Left lung (tissue), 4 donors: ENCODE measurements at regions not wholly inside any gene's neighbourhood (a gene's known extent, or its start where the extent isn't known, plus 50 kb on each side); places are given as distances from the start of the nearest gene placed in this dataset.

Experiments used
- ATAC-seq: fragments of 200-7000 bp; cut with Tn5 transposase; one replicate; pipeline ENCODE4 v1.9.1; 2020; ENCODE audit warnings: moderate library complexity
- DNase-seq, 4 donors: peaks; one replicate each; pipeline ENCODE4 v3.0.0-alpha.2; 2013 to 2020
- H3K27ac ChIP-seq, 2 donors: fragments of 200-600 bp; sonication (generic) in 1 of 2; one replicate each; pipeline versions ENCODE4 v1.5.0 to v1.8.0; 2020 to 2021
- H3K27me3 ChIP-seq, 2 donors: fragments of 200-600 bp; sonication (generic) in 1 of 2; one replicate each; pipeline versions ENCODE4 v1.5.0 to v1.8.0; 2020 to 2021
- H3K36me3 ChIP-seq, 2 donors: fragments of 200-600 bp; sonication (generic) in 1 of 2; one replicate each; pipeline versions ENCODE4 v1.5.0 to v1.8.0; 2020 to 2021
- H3K4me1 ChIP-seq, 2 donors: fragments of 200-600 bp; one replicate each; pipeline ENCODE4 v1.8.0; 2021
- H3K4me3 ChIP-seq, 2 donors: fragments of 200-600 bp; sonication (generic) in 1 of 2; one replicate each; pipeline versions ENCODE4 v1.5.0 to v1.8.0; 2020 to 2021; ENCODE audit warnings: mild to moderate bottlenecking in 1 of 2
- H3K9me3 ChIP-seq, 2 donors: fragments of 200-600 bp; sonication (generic) in 1 of 2; one replicate each; pipeline versions ENCODE4 v1.5.0 to v1.8.0; 2020 to 2021
- intact Hi-C, 2 donors: fragments of 100-400 bp; cut with DNase I; formaldehyde crosslinking; loops; one replicate each; pipeline versions ENCODE4 v1.11.2 to v1.14.2; 2022
- TF ChIP-seq, protein P1 (sequence below), 2 donors: fragments of 200-600 bp; sonication (generic) in 1 of 2; IDR thresholded peaks; one replicate each; pipeline versions ENCODE4 v1.5.0 to v1.8.0; 2021; ENCODE audit warnings: antibody characterized with exemption in 2 of 2
- donor health status: DM: no; HTN: yes; CAD: no.
- donor health status: DM: no; HTN: no; CAD: no.

DNA sequence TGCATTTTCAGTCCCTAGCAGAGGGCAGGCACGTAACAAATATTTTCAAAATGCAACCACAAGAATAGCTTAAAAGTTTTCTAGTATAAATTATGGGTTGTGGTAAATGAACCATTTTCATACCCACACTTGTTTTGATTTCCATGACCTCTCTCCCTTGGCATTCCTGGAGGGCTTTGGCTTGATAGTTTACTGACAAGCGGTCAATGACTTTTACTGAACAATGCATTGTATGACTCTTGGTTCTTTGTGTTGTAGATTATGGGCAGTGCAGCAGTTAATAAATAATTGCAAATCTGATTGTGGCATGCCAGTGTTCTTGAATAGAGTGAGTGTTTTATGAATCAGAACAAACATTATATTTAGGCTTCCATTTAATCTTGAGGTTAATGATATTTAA is 285.2 kb upstream of the ARX start:
- no peak overlapping the region for H3K27ac ChIP-seq
- no peaks in the 10 kb centered on the region for H3K9me3 ChIP-seq
- H3K4me3 ChIP-seq, result no peak overlapping the region
- no peaks in the 10 kb centered on the region for H3K27me3 ChIP-seq
- DNase-seq, result no peak
- intact Hi-C loops, result no loop called here
- ATAC-seq, result no peak
- no peaks in the 10 kb centered on the region for H3K36me3 ChIP-seq
- no peaks in the 10 kb centered on the region for H3K4me1 ChIP-seq
- TF ChIP-seq, protein P1, sequence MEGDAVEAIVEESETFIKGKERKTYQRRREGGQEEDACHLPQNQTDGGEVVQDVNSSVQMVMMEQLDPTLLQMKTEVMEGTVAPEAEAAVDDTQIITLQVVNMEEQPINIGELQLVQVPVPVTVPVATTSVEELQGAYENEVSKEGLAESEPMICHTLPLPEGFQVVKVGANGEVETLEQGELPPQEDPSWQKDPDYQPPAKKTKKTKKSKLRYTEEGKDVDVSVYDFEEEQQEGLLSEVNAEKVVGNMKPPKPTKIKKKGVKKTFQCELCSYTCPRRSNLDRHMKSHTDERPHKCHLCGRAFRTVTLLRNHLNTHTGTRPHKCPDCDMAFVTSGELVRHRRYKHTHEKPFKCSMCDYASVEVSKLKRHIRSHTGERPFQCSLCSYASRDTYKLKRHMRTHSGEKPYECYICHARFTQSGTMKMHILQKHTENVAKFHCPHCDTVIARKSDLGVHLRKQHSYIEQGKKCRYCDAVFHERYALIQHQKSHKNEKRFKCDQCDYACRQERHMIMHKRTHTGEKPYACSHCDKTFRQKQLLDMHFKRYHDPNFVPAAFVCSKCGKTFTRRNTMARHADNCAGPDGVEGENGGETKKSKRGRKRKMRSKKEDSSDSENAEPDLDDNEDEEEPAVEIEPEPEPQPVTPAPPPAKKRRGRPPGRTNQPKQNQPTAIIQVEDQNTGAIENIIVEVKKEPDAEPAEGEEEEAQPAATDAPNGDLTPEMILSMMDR (IDR thresholded peaks at IDR 0.05), result no peak

DNA sequence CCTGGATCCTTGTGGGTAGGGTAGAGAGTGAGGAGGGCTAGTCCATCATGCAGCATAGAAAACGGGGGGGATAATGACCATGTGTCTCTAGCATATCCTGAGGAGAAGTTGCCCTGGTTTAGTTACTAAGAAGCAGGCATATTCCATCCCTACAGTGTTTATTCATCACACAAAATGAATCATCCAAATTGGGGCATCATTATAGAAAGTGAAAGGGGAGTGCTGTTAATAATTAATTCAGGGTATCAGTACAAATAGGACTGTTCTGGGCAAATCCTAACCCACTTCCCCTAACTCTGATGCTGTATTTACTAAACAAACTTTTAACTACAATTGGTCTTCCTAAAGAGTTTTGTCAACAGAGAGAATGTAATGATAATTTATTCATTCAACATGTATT is 281.1 kb upstream of the ARX start:
- Histone ChIP-seq H3K36me3 (no peaks in the 10 kb centered on the region), H3K27me3 (no peaks in the 10 kb centered on the region), H3K4me3 (no peak overlapping the region), H3K9me3 (no peaks in the 10 kb centered on the region), H3K27ac (no peak overlapping the region), H3K4me1 (no peaks in the 10 kb centered on the region)
- TF ChIP-seq, protein P1 (IDR thresholded peaks at IDR 0.05), result no peak
- DNase-seq, result no peak
- intact Hi-C loops, result no loop called here
- no peak for ATAC-seq

DNA sequence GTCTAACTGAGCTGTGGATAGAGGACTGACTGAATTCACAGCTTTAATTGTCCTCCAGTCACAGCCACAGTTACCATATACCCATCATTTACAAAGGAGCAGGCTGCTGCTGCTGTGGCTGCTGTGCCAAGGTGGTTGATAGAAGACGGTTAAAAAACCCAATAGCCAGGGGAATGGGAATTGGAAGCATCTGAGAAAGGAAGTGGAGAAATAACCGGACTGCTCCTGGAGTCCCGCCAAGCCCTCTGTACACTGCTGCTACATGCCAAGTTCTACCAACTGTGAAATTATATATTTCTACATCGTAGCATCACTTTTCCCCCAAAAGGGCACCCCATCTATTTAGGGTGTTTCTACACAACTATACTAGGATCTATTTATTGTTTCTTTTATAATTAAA is 279.7 kb upstream of the ARX start:
- DNase-seq, result no peak
- TF ChIP-seq, protein P1 (IDR thresholded peaks at IDR 0.05), result no peak

DNA sequence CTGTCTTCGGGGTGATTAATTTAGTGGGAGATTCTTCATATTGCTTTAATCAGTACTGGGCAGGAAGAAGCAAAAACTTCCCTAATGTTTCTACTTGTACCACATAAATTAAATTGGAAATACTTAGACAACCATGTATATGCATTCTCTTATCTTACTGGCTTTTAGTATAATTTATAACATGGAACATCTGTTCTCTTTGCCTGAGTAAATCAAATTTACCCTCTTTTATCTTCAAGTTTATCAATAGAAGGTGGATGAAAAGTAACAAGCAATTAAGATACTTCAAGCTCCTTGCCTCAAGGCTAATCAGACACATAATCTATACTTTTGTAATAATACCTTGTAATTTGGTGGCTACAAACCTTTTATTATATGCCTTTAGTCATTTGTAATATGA is 274.4 kb upstream of the ARX start:
- Histone ChIP-seq H3K4me1 (no peaks in the 10 kb centered on the region), H3K9me3 (no peaks in the 10 kb centered on the region), H3K27me3 (no peaks in the 10 kb centered on the region), H3K4me3 (no peak overlapping the region), H3K27ac (no peak overlapping the region), H3K36me3 (no peaks in the 10 kb centered on the region)
- TF ChIP-seq, protein P1 (IDR thresholded peaks at IDR 0.05), result no peak
- ATAC-seq (no peak), DNase-seq (no peak)
- intact Hi-C loops, result no loop called here

More for the DNA sequence above, 279.7 kb upstream of the ARX start:
- no peak for ATAC-seq
- Histone ChIP-seq H3K9me3 (no peaks in the 10 kb centered on the region), H3K27me3 (no peaks in the 10 kb centered on the region), H3K4me1 (no peaks in the 10 kb centered on the region), H3K4me3 (no peak overlapping the region), H3K36me3 (no peaks in the 10 kb centered on the region), H3K27ac (no peak overlapping the region)
- intact Hi-C loops, result no loop called here

DNA sequence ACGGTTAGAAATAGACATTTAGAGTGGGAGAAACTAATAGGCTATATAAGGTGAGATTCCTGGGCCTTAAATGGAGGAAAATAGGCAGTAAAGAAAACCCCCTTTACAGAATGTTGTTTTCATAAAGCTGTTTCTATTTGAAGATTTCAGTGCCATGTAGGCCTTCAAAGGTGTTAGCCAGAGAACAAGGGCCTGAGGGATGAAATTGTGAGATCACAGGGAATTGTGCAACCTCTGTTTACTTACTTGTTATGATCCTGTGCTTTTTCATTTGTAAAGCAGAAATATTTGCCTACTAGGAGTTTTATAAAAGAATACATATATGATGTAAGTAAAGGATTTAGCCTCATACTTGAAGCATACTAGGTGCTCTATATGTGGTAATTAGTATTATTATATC is 272.9 kb upstream of the ARX start:
- intact Hi-C loops, result no loop called here
- H3K4me3 ChIP-seq, result no peak overlapping the region
- H3K4me1 ChIP-seq, result no peaks in the 10 kb centered on the region
- H3K36me3 ChIP-seq, result no peaks in the 10 kb centered on the region
- H3K9me3 ChIP-seq, result no peaks in the 10 kb centered on the region
- peak in 1 of 4 donors; percentile 5 for DNase-seq
- H3K27ac ChIP-seq, result no peak overlapping the region
- TF ChIP-seq, protein P1 (IDR thresholded peaks at IDR 0.05), result no peak
- no peak for ATAC-seq
- no peaks in the 10 kb centered on the region for H3K27me3 ChIP-seq
